ENCODE measurements at regions not wholly inside any gene's neighbourhood (a gene's known extent, or its start where the extent isn't known, plus 50 kb on each side); places are given as distances from the start of the nearest gene placed in this dataset.

DNA sequence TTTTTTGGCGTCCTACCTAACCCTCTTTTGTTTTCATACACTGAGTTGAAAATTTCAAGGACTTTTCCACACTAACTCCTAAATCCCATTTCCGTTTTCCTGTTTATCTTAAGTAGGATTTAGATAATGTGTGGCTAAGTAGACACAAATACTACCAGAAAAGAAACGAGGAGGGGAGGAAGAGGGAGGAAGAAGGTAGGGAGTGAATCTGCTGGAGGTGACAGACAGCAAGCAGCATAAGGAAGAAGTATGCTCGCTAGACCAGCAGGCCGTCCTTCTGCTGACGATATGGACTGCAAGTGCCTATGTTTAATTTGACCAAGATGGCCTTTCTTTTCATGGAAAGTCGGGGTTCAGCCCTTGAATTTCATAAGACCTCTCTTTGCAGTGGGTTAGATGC, 256.9 kb upstream of the RAB4A start:
- TF ChIP-seq, protein P1, sequence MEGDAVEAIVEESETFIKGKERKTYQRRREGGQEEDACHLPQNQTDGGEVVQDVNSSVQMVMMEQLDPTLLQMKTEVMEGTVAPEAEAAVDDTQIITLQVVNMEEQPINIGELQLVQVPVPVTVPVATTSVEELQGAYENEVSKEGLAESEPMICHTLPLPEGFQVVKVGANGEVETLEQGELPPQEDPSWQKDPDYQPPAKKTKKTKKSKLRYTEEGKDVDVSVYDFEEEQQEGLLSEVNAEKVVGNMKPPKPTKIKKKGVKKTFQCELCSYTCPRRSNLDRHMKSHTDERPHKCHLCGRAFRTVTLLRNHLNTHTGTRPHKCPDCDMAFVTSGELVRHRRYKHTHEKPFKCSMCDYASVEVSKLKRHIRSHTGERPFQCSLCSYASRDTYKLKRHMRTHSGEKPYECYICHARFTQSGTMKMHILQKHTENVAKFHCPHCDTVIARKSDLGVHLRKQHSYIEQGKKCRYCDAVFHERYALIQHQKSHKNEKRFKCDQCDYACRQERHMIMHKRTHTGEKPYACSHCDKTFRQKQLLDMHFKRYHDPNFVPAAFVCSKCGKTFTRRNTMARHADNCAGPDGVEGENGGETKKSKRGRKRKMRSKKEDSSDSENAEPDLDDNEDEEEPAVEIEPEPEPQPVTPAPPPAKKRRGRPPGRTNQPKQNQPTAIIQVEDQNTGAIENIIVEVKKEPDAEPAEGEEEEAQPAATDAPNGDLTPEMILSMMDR (IDR thresholded peaks at IDR 0.05): no peak
- TF ChIP-seq EP300 (IDR thresholded peaks at IDR 0.05): no peak
- TF ChIP-seq POLR2A (IDR thresholded peaks at IDR 0.05): no peak

Measured in ovary (tissue), 3 donors.